ENCODE measurements at regions not wholly inside any gene's neighbourhood (a gene's known extent, or its start where the extent isn't known, plus 50 kb on each side); places are given as distances from the start of the nearest gene placed in this dataset.

DNA sequence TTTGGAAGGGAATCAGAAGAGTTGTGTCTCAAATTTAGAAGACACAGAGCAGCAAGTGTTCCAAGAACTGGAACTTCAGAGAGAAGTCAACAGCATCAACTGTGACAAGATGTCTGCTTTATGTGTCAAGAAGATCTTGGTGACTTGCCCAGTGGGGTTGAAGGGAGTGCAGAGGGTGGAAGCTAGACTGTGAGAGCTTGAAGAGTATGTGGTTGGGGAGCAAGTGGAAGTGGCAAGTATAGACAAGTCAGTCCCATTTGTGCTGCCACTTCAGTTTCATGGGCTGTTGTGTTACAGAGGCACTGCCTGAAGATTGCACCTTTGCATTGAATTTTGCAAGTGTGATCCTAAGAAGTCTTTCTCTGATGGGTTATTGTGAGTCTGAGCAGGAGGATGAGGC is 68.7 kb upstream of the MC2R start:
- no peaks in the 10 kb centered on the region for H3F3A ChIP-seq (replicated peaks; ENCODE audit: insufficient read depth)

DNA sequence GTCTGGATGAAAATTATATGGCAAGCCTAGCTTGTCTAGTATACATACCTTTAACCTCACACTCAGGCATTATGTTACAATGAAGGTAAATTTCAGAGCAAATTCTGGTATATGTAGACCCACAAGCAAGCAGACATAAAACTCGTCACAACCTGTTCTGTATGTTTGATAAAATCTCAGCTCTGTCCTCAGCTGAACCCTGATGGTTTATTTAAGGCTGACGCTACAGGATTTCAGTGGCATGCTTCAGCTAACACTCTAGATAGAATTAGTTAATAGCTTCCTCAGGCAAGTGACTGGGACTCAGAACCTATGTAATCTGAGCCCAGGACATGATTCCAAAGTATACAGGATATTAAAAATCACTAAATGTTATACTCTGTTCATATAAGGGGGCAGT is 68.2 kb upstream of the MC2R start:
- Histone ChIP-seq H3K4me2 (no peak overlapping the region), H3F3A (replicated peaks; ENCODE audit: insufficient read depth) (no peaks in the 10 kb centered on the region), H3K36me3 (replicated peaks in 1 of 2; ENCODE audit: control insufficient read depth in 1 of 2, insufficient read depth in 2 of 2, low read length in 1 of 2) (no peaks in the 10 kb centered on the region), H3K4me1 (ENCODE audit: control insufficient read depth in 1 of 2, insufficient read depth in 2 of 2, low read depth in 1 of 2, low read length in 1 of 2) (no peaks in the 10 kb centered on the region), H3K4me3 (ENCODE audit: low read depth in 2 of 2, low read length in 1 of 2) (no peak overlapping the region), H3K79me2 (ENCODE audit: insufficient read depth) (no peaks in the 10 kb centered on the region), H3K27me3 (ENCODE audit: insufficient read depth) (no peaks in the 10 kb centered on the region), H4K20me1 (ENCODE audit: insufficient read depth) (no peaks in the 10 kb centered on the region), H3K9me3 (no peaks in the 10 kb centered on the region), H3K9me2 (no peaks in the 10 kb centered on the region), H2AFZ (ENCODE audit: low read depth) (no peak overlapping the region), H3K9ac (no peak overlapping the region), H3K27ac (ENCODE audit: low read depth in 2 of 2, low read length in 1 of 2) (no peak overlapping the region)
- POLR2A ChIA-PET: no interaction called here
- no peak for DNase-seq
- 0% methylated on average over 2 of the region's 2 CpGs for WGBS (ENCODE audit: low lambda C conversion rate)
- CTCF ChIA-PET: no interaction called here
- TF ChIP-seq GABPA (IDR thresholded peaks at IDR 0.05; ENCODE audit: low read depth): no peak
- no peak for TF ChIP-seq SMC3 (IDR thresholded peaks at IDR 0.05; ENCODE audit: low read depth, low read length)
- TF ChIP-seq NFIC (IDR thresholded peaks at IDR 0.05; ENCODE audit: borderline replicate concordance): no peak
- TF ChIP-seq, protein P1, sequence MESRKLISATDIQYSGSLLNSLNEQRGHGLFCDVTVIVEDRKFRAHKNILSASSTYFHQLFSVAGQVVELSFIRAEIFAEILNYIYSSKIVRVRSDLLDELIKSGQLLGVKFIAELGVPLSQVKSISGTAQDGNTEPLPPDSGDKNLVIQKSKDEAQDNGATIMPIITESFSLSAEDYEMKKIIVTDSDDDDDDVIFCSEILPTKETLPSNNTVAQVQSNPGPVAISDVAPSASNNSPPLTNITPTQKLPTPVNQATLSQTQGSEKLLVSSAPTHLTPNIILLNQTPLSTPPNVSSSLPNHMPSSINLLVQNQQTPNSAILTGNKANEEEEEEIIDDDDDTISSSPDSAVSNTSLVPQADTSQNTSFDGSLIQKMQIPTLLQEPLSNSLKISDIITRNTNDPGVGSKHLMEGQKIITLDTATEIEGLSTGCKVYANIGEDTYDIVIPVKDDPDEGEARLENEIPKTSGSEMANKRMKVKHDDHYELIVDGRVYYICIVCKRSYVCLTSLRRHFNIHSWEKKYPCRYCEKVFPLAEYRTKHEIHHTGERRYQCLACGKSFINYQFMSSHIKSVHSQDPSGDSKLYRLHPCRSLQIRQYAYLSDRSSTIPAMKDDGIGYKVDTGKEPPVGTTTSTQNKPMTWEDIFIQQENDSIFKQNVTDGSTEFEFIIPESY (IDR thresholded peaks at IDR 0.05; ENCODE audit: borderline replicate concordance, low read depth): no peak
- TF ChIP-seq, protein P2, sequence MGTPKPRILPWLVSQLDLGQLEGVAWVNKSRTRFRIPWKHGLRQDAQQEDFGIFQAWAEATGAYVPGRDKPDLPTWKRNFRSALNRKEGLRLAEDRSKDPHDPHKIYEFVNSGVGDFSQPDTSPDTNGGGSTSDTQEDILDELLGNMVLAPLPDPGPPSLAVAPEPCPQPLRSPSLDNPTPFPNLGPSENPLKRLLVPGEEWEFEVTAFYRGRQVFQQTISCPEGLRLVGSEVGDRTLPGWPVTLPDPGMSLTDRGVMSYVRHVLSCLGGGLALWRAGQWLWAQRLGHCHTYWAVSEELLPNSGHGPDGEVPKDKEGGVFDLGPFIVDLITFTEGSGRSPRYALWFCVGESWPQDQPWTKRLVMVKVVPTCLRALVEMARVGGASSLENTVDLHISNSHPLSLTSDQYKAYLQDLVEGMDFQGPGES (IDR thresholded peaks at IDR 0.05; ENCODE audit: low read depth, low read length): no peak
- no peak for TF ChIP-seq EP300 (IDR thresholded peaks at IDR 0.05; ENCODE audit: borderline replicate concordance in 1 of 2, low read depth in 1 of 2, low read length in 1 of 2)
- TF ChIP-seq JUND (IDR thresholded peaks at IDR 0.05): no peak
- TF ChIP-seq YY1 (IDR thresholded peaks at IDR 0.05; ENCODE audit: low read depth): no peak
- TF ChIP-seq, protein P3, sequence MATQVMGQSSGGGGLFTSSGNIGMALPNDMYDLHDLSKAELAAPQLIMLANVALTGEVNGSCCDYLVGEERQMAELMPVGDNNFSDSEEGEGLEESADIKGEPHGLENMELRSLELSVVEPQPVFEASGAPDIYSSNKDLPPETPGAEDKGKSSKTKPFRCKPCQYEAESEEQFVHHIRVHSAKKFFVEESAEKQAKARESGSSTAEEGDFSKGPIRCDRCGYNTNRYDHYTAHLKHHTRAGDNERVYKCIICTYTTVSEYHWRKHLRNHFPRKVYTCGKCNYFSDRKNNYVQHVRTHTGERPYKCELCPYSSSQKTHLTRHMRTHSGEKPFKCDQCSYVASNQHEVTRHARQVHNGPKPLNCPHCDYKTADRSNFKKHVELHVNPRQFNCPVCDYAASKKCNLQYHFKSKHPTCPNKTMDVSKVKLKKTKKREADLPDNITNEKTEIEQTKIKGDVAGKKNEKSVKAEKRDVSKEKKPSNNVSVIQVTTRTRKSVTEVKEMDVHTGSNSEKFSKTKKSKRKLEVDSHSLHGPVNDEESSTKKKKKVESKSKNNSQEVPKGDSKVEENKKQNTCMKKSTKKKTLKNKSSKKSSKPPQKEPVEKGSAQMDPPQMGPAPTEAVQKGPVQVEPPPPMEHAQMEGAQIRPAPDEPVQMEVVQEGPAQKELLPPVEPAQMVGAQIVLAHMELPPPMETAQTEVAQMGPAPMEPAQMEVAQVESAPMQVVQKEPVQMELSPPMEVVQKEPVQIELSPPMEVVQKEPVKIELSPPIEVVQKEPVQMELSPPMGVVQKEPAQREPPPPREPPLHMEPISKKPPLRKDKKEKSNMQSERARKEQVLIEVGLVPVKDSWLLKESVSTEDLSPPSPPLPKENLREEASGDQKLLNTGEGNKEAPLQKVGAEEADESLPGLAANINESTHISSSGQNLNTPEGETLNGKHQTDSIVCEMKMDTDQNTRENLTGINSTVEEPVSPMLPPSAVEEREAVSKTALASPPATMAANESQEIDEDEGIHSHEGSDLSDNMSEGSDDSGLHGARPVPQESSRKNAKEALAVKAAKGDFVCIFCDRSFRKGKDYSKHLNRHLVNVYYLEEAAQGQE (IDR thresholded peaks at IDR 0.05; ENCODE audit: low read depth, low read length): no peak
- no peak for TF ChIP-seq TEAD4 (IDR thresholded peaks at IDR 0.05; ENCODE audit: borderline replicate concordance, insufficient read depth)
- TF ChIP-seq RAD21 (IDR thresholded peaks at IDR 0.05; ENCODE audit: low read length): no peak
- no peak for TF ChIP-seq TCF12 (IDR thresholded peaks at IDR 0.05)

More for the DNA sequence above, 68.7 kb upstream of the MC2R start:
- H4K20me1 ChIP-seq (ENCODE audit: insufficient read depth): no peaks in the 10 kb centered on the region
- H3K9me2 ChIP-seq: no peaks in the 10 kb centered on the region
- H3K4me2 ChIP-seq: no peak overlapping the region
- TF ChIP-seq, protein P1 (IDR thresholded peaks at IDR 0.05; ENCODE audit: borderline replicate concordance, low read depth): no peak
- no peak for TF ChIP-seq NRF1 (IDR thresholded peaks at IDR 0.05; ENCODE audit: low read depth, low read length)
- TF ChIP-seq MXI1 (IDR thresholded peaks at IDR 0.05; ENCODE audit: low read depth, low read length): no peak
- TF ChIP-seq NFIC (IDR thresholded peaks at IDR 0.05; ENCODE audit: borderline replicate concordance): no peak
- no peak for TF ChIP-seq SIN3A (IDR thresholded peaks at IDR 0.05; ENCODE audit: borderline replicate concordance, low read depth, low read length)
- TF ChIP-seq, protein P4, sequence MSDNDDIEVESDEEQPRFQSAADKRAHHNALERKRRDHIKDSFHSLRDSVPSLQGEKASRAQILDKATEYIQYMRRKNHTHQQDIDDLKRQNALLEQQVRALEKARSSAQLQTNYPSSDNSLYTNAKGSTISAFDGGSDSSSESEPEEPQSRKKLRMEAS (IDR thresholded peaks at IDR 0.05; ENCODE audit: low read depth): no peak
- no peak for TF ChIP-seq FOXM1 (IDR thresholded peaks at IDR 0.05; ENCODE audit: low read depth)
- TF ChIP-seq RFX5 (IDR thresholded peaks at IDR 0.05; ENCODE audit: low read length): no peak
- TF ChIP-seq, protein P5, sequence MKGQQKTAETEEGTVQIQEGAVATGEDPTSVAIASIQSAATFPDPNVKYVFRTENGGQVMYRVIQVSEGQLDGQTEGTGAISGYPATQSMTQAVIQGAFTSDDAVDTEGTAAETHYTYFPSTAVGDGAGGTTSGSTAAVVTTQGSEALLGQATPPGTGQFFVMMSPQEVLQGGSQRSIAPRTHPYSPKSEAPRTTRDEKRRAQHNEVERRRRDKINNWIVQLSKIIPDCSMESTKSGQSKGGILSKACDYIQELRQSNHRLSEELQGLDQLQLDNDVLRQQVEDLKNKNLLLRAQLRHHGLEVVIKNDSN (IDR thresholded peaks at IDR 0.05; ENCODE audit: borderline replicate concordance, low read depth): no peak
- TF ChIP-seq POLR2AphosphoS5 (IDR thresholded peaks at IDR 0.05; ENCODE audit: low read depth, low read length): no peak
- no peak for TF ChIP-seq CHD2 (IDR thresholded peaks at IDR 0.05; ENCODE audit: low read length, partially characterized antibody)
- no peak for DNase-seq
- H3K4me1 ChIP-seq (ENCODE audit: control insufficient read depth in 1 of 2, insufficient read depth in 2 of 2, low read depth in 1 of 2, low read length in 1 of 2): no peaks in the 10 kb centered on the region
- no peaks in the 10 kb centered on the region for H3K9me3 ChIP-seq
- H3K36me3 ChIP-seq (replicated peaks in 1 of 2; ENCODE audit: control insufficient read depth in 1 of 2, insufficient read depth in 2 of 2, low read length in 1 of 2): no peaks in the 10 kb centered on the region
- no peak overlapping the region for H3K4me3 ChIP-seq (ENCODE audit: low read depth in 2 of 2, low read length in 1 of 2)
- ChIA-PET CTCF (interaction anchor here (0.7 kb wide), 1 partner anchor 171 kb away, joined by 3 read pairs; no protein-coding TSS in a partner anchor), POLR2A (no interaction called here)
- no peak overlapping the region for H2AFZ ChIP-seq (ENCODE audit: low read depth)
- H3K27me3 ChIP-seq (ENCODE audit: insufficient read depth): no peaks in the 10 kb centered on the region
- H3K27ac ChIP-seq (ENCODE audit: low read depth in 2 of 2, low read length in 1 of 2): no peak overlapping the region
- H3K9ac ChIP-seq: no peak overlapping the region
- H3K79me2 ChIP-seq (ENCODE audit: insufficient read depth): no peaks in the 10 kb centered on the region

All from SK-N-SH (cell line).